Suprapubic skin (tissue), 4 donors: ENCODE measurements at regions not wholly inside any gene's neighbourhood (a gene's known extent, or its start where the extent isn't known, plus 50 kb on each side); places are given as distances from the start of the nearest gene placed in this dataset.

Experiments used
- DNase-seq, 2 donors: peaks; one replicate each; pipeline ENCODE4 v3.0.0-alpha.2; 2019; ENCODE audit warnings: low spot score in 2 of 2
- H3K27ac ChIP-seq: fragments of 200-600 bp; sonication (generic); one replicate; pipeline ENCODE4 v1.5.1; 2019
- H3K27me3 ChIP-seq: fragments of 200-600 bp; sonication (generic); one replicate; pipeline ENCODE4 v1.5.1; 2019
- H3K36me3 ChIP-seq: fragments of 200-600 bp; sonication (generic); one replicate; pipeline ENCODE4 v1.5.1; 2019
- H3K4me1 ChIP-seq: fragments of 200-600 bp; sonication (generic); one replicate; pipeline ENCODE4 v1.5.1; 2019
- H3K4me3 ChIP-seq: fragments of 200-600 bp; sonication (generic); one replicate; pipeline ENCODE4 v1.5.1; 2019; ENCODE audit warnings: mild to moderate bottlenecking
- H3K9me3 ChIP-seq: fragments of 200-600 bp; sonication (generic); one replicate; pipeline ENCODE4 v1.5.1; 2019
- CTCF ChIP-seq, 2 donors: fragments of 200-600 bp in 1 of 2; fragments of 450-650 bp in 1 of 2; sonication (generic) in 1 of 2; IDR thresholded peaks; one replicate each; pipeline ENCODE4 v1.5.1; 2016 to 2019; ENCODE audit warnings: antibody characterized with exemption in 2 of 2, mild to moderate bottlenecking in 1 of 2, moderate library complexity in 1 of 2
- EP300 ChIP-seq: sonication (generic); formaldehyde crosslinking; IDR thresholded peaks from one replicate; pipeline ENCODE4 v1.6.1; 2017; ENCODE audit warnings: antibody characterized with exemption
- POLR2A ChIP-seq, 2 donors: fragments of 450-650 bp; IDR thresholded peaks; one replicate each; pipeline ENCODE4 v1.6.1; 2017; ENCODE audit warnings: antibody characterized with exemption in 2 of 2, mild to moderate bottlenecking in 2 of 2, moderate library complexity in 2 of 2
- POLR2AphosphoS5 ChIP-seq, 3 donors: sonication (generic); formaldehyde crosslinking; IDR thresholded peaks; one replicate each; pipeline ENCODE4 v1.6.1; 2017; ENCODE audit warnings: antibody characterized with exemption in 3 of 3
- WGBS: methylation state at CpG from one replicate; pipeline ENCODE4 v1.1.5; 2018; 5-methylcytosine and 5-hydroxymethylcytosine counted together

DNA sequence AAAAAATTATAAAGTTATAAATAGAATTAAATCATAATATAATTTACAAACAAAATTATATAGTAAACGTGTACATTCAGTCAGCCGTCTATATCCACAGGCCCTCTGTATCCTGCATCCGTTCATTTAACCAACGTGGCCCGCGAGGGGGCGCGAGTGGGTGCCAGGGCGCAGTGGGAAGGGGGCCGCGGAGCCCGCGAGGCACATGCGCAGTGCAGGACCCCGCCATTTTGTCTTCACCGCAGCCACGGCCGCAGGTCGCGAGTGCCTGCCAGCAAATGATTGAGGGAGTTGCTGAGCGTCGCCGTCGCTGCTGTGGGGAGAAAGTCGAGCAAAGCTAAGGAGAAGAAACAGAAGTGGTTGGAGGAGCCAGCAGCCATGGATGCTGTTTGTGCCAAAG is 53.4 kb upstream of the ECI2 start:
- H3K4me1 ChIP-seq = no peaks in the 10 kb centered on the region
- no peak for DNase-seq
- no peak overlapping the region for H3K27ac ChIP-seq
- no peaks in the 10 kb centered on the region for H3K27me3 ChIP-seq
- no peak overlapping the region for H3K4me3 ChIP-seq
- TF ChIP-seq POLR2AphosphoS5 (IDR thresholded peaks at IDR 0.05) (no peak), EP300 (no peak)
- H3K9me3 ChIP-seq = no peaks in the 10 kb centered on the region
- 95% methylated on average over 25 of the region's 25 CpGs for WGBS
- H3K36me3 ChIP-seq = no peaks in the 10 kb centered on the region

GRCh38 chr6:4187480-4187879 is 52.1 kb upstream of the ECI2 start:
- Histone ChIP-seq H3K4me3 (no peak overlapping the region), H3K36me3 (no peaks in the 10 kb centered on the region), H3K27me3 (no peaks in the 10 kb centered on the region), H3K4me1 (no peaks in the 10 kb centered on the region), H3K27ac (no peak overlapping the region), H3K9me3 (no peaks in the 10 kb centered on the region)
- TF ChIP-seq POLR2A (IDR thresholded peaks at IDR 0.05) = no peak
- TF ChIP-seq CTCF (IDR thresholded peaks at IDR 0.05) = no peak
- TF ChIP-seq POLR2AphosphoS5 (IDR thresholded peaks at IDR 0.05) = no peak
- no peak for TF ChIP-seq EP300
- DNase-seq = no peak
- WGBS = 83% methylated on average over 2 of the region's 2 CpGs

- Histone ChIP-seq H3K4me1 (no peaks in the 10 kb centered on the region), H3K9me3 (no peaks in the 10 kb centered on the region), H3K27ac (no peak overlapping the region), H3K27me3 (no peaks in the 10 kb centered on the region), H3K36me3 (no peaks in the 10 kb centered on the region), H3K4me3 (no peak overlapping the region)
- TF ChIP-seq POLR2AphosphoS5 (IDR thresholded peaks at IDR 0.05) (no peak), POLR2A (IDR thresholded peaks at IDR 0.05) (no peak), CTCF (IDR thresholded peaks at IDR 0.05) (no peak), EP300 (no peak)
- no peak for DNase-seq
- 88% methylated on average over 4 of the region's 4 CpGs for WGBS
Observed at GRCh38 chr6:4186385-4186784, 51.0 kb upstream of the ECI2 start.

- H3K27ac ChIP-seq = no peak overlapping the region
- 91% methylated on average over 2 of the region's 2 CpGs for WGBS
Observed at GRCh38 chr6:4185846-4186245, 50.5 kb upstream of the ECI2 start.

GRCh38 chr6:4185419-4185818 is 50.0 kb upstream of the ECI2 start:
- no peak for TF ChIP-seq EP300
- H3K36me3 ChIP-seq = no peaks in the 10 kb centered on the region
- H3K9me3 ChIP-seq = no peaks in the 10 kb centered on the region
- 85% methylated on average over 5 of the region's 5 CpGs for WGBS
- H3K4me3 ChIP-seq = no peak overlapping the region
- no peaks in the 10 kb centered on the region for H3K27me3 ChIP-seq
- DNase-seq = no peak
- H3K27ac ChIP-seq = no peak overlapping the region
- H3K4me1 ChIP-seq = no peaks in the 10 kb centered on the region

More at GRCh38 chr6:4185846-4186245, 50.5 kb upstream of the ECI2 start:
- no peak for DNase-seq
- no peaks in the 10 kb centered on the region for H3K36me3 ChIP-seq
- TF ChIP-seq CTCF (IDR thresholded peaks at IDR 0.05) (no peak), EP300 (no peak), POLR2AphosphoS5 (IDR thresholded peaks at IDR 0.05) (no peak), POLR2A (IDR thresholded peaks at IDR 0.05) (no peak)
- H3K4me1 ChIP-seq = no peaks in the 10 kb centered on the region
- no peaks in the 10 kb centered on the region for H3K27me3 ChIP-seq
- no peak overlapping the region for H3K4me3 ChIP-seq
- H3K9me3 ChIP-seq = no peaks in the 10 kb centered on the region
